ENCODE measurements at regions not wholly inside any gene's neighbourhood (a gene's known extent, or its start where the extent isn't known, plus 50 kb on each side); places are given as distances from the start of the nearest gene placed in this dataset.
"Not testable (repeated sequence)": the region's sequence is repeated elsewhere in the genome, so short reads cannot be mapped to it uniquely, and the experiment has no call there.

- Histone ChIP-seq H3K4me1 (ENCODE audit: insufficient read depth, low read length) (no peaks in the 10 kb centered on the region), H3K36me3 (ENCODE audit: insufficient read depth, low read length) (no peaks in the 10 kb centered on the region), H3K9me3 (ENCODE audit: control insufficient read depth, insufficient read depth, low read length) (no peaks in the 10 kb centered on the region), H3K9ac (ENCODE audit: low read depth, low read length) (no peak overlapping the region)
These were observed 54.4 kb upstream of the HCN1 start for GRCh38 chr5:45750574-45750973.

- not testable (repeated sequence) for H3K36me3 ChIP-seq (ENCODE audit: insufficient read depth, low read length); H3K9ac ChIP-seq (ENCODE audit: low read depth, low read length); H3K9me3 ChIP-seq (ENCODE audit: control insufficient read depth, insufficient read depth, low read length); H3K4me1 ChIP-seq (ENCODE audit: insufficient read depth, low read length)
These were observed 52.3 kb upstream of the HCN1 start for GRCh38 chr5:45748511-45748910.

All from ES-I3 (cell line).